ENCODE measurements at regions not wholly inside any gene's neighbourhood (a gene's known extent, or its start where the extent isn't known, plus 50 kb on each side); places are given as distances from the start of the nearest gene placed in this dataset.

- H3K9me3 ChIP-seq (ENCODE audit: low read length), result no peaks in the 10 kb centered on the region
- no peak overlapping the region for H3K4me2 ChIP-seq (ENCODE audit: low read length)
- H3K79me2 ChIP-seq (ENCODE audit: low read length), result no peaks in the 10 kb centered on the region
- H3K4me3 ChIP-seq (ENCODE audit: low read length), result no peak overlapping the region
- no peak for DNase-seq
- H3K9me2 ChIP-seq (replicated peaks; ENCODE audit: low read length), result no peaks in the 10 kb centered on the region
- no peaks in the 10 kb centered on the region for H3F3A ChIP-seq (ENCODE audit: low read length, unreplicated experiment)
- no peak for ATAC-seq
- no peak overlapping the region for H2AFZ ChIP-seq (ENCODE audit: low read length)
- TF ChIP-seq EZH2 (IDR thresholded peaks at IDR 0.05; ENCODE audit: low read length, unreplicated experiment), result no peak
- no peak for TF ChIP-seq EZH2phosphoT487 (IDR thresholded peaks at IDR 0.05; ENCODE audit: borderline replicate concordance, low read length)
- TF ChIP-seq CTCF (conservative IDR thresholded peaks at IDR 0.05; ENCODE audit: low read depth, low read length), result no peak
- peaks cover 10% of the 10 kb centered on the region; the same call in 1 of the 2 replicates for H3K27me3 ChIP-seq (ENCODE audit: low read length)
- CTCF ChIA-PET, result no interaction called here
- POLR2A ChIA-PET (ENCODE audit: unreplicated experiment), result no interaction called here
- no peaks in the 10 kb centered on the region for H4K20me1 ChIP-seq (ENCODE audit: low read length)
- BruUV-seq (replicated peaks), result no TSS peak
- intact Hi-C loops (cut with micrococcal nuclease), result no loop called here
- no peaks in the 10 kb centered on the region for H3K4me1 ChIP-seq (ENCODE audit: insufficient read depth, low read length)
- no peak overlapping the region for H3K27ac ChIP-seq (ENCODE audit: low read length)
- H3K9ac ChIP-seq (ENCODE audit: low read length), result no peak overlapping the region
- H3K36me3 ChIP-seq (ENCODE audit: low read depth, low read length), result no peaks in the 10 kb centered on the region
Measured at GRCh38 chr1:34478515-34479076, 276.3 kb upstream of the GJB5 start.

GRCh38 chr1:34479731-34480130 lies 275.1 kb upstream of the GJB5 start:
- ATAC-seq (no peak), DNase-seq (no peak)
- Histone ChIP-seq H3K4me1 (ENCODE audit: insufficient read depth, low read length) (no peaks in the 10 kb centered on the region), H3K27ac (ENCODE audit: low read length) (no peak overlapping the region), H3K9me2 (replicated peaks; ENCODE audit: low read length) (no peaks in the 10 kb centered on the region), H3K4me2 (ENCODE audit: low read length) (no peak overlapping the region), H2AFZ (ENCODE audit: low read length) (no peak overlapping the region), H3F3A (ENCODE audit: low read length, unreplicated experiment) (no peaks in the 10 kb centered on the region), H3K27me3 (ENCODE audit: low read length) (peaks cover 10% of the 10 kb centered on the region; the same call in 1 of the 2 replicates), H3K36me3 (ENCODE audit: low read depth, low read length) (no peaks in the 10 kb centered on the region), H3K9me3 (ENCODE audit: low read length) (no peaks in the 10 kb centered on the region), H4K20me1 (ENCODE audit: low read length) (no peaks in the 10 kb centered on the region), H3K4me3 (ENCODE audit: low read length) (no peak overlapping the region), H3K9ac (ENCODE audit: low read length) (no peak overlapping the region), H3K79me2 (ENCODE audit: low read length) (no peaks in the 10 kb centered on the region)
- ChIA-PET CTCF (no interaction called here), POLR2A (ENCODE audit: unreplicated experiment) (no interaction called here)
- BruUV-seq (replicated peaks), result no TSS peak
- intact Hi-C loops (cut with micrococcal nuclease), result no loop called here
- TF ChIP-seq CTCF (conservative IDR thresholded peaks at IDR 0.05; ENCODE audit: low read depth, low read length), result no peak
- TF ChIP-seq EZH2phosphoT487 (IDR thresholded peaks at IDR 0.05; ENCODE audit: borderline replicate concordance, low read length), result no peak
- TF ChIP-seq EZH2 (IDR thresholded peaks at IDR 0.05; ENCODE audit: low read length, unreplicated experiment), result no peak

GRCh38 chr1:34488080-34488708 lies 266.7 kb upstream of the GJB5 start:
- Histone ChIP-seq H3K9ac (ENCODE audit: low read length) (no peak overlapping the region), H3K4me2 (ENCODE audit: low read length) (no peak overlapping the region), H3K27ac (ENCODE audit: low read length) (no peak overlapping the region), H3K4me1 (ENCODE audit: insufficient read depth, low read length) (no peaks in the 10 kb centered on the region), H3K9me3 (ENCODE audit: low read length) (0 out of 2 replicates have a peak, but pooled peaks cover 6% of the 10 kb centered on the region), H3K9me2 (replicated peaks; ENCODE audit: low read length) (no peaks in the 10 kb centered on the region), H2AFZ (ENCODE audit: low read length) (no peak overlapping the region), H3K36me3 (ENCODE audit: low read depth, low read length) (no peaks in the 10 kb centered on the region), H3F3A (ENCODE audit: low read length, unreplicated experiment) (no peaks in the 10 kb centered on the region), H3K27me3 (ENCODE audit: low read length) (no peaks in the 10 kb centered on the region), H3K4me3 (ENCODE audit: low read length) (no peak overlapping the region), H4K20me1 (ENCODE audit: low read length) (no peaks in the 10 kb centered on the region), H3K79me2 (ENCODE audit: low read length) (no peaks in the 10 kb centered on the region)
- CTCF ChIA-PET, result no interaction called here
- no TSS peak for BruUV-seq (replicated peaks)
- DNase-seq (no peak), ATAC-seq (no peak)
- POLR2A ChIA-PET (ENCODE audit: unreplicated experiment), result no interaction called here
- TF ChIP-seq EZH2 (IDR thresholded peaks at IDR 0.05; ENCODE audit: low read length, unreplicated experiment) (no peak), EZH2phosphoT487 (IDR thresholded peaks at IDR 0.05; ENCODE audit: borderline replicate concordance, low read length) (no peak), CTCF (conservative IDR thresholded peaks at IDR 0.05; ENCODE audit: low read depth, low read length) (no peak)
- intact Hi-C loops (cut with micrococcal nuclease), result no loop called here
